CD1c-positive myeloid dendritic cell (primary cell): ENCODE measurements at regions not wholly inside any gene's neighbourhood (a gene's known extent, or its start where the extent isn't known, plus 50 kb on each side); places are given as distances from the start of the nearest gene placed in this dataset.

ENCODE experiments used
- DNase-seq: peaks from one replicate; pipeline ENCODE4 v3.0.0-alpha.2; 2016; ENCODE audit errors: extremely low spot score

- DNase-seq, result no peak
Measured at GRCh38 chr13:86731987-86732386, 932.8 kb upstream of the SLITRK6 start.

- DNase-seq, result no peak
Measured at GRCh38 chr13:86737334-86737932, 933.7 kb upstream of the SLITRK5 start.

DNA sequence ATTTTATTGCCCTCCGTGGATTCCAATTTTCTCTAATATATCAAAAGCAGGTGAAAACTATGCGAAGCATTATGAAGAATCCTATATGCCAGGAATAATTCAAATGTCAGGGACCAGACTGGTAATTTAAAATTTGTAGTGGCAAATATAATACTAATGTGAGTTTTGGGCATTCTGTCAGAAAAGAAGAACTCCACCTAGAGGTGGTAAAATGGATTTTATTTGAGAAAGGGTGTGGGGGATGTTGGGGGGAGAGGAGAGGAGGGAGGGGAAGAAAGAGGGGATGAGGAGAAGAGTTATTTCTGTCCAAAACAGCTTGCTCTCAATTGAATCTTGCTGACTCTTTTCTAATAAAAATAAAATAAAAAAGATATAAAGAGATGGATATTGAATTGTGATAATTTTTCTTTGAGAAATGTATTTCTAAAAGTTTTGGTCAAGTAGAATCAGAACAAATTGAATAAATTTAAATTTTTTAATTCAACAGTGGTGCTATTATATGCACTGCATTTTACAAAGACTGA, 929.3 kb upstream of the SLITRK5 start:
- no peak for DNase-seq

DNA sequence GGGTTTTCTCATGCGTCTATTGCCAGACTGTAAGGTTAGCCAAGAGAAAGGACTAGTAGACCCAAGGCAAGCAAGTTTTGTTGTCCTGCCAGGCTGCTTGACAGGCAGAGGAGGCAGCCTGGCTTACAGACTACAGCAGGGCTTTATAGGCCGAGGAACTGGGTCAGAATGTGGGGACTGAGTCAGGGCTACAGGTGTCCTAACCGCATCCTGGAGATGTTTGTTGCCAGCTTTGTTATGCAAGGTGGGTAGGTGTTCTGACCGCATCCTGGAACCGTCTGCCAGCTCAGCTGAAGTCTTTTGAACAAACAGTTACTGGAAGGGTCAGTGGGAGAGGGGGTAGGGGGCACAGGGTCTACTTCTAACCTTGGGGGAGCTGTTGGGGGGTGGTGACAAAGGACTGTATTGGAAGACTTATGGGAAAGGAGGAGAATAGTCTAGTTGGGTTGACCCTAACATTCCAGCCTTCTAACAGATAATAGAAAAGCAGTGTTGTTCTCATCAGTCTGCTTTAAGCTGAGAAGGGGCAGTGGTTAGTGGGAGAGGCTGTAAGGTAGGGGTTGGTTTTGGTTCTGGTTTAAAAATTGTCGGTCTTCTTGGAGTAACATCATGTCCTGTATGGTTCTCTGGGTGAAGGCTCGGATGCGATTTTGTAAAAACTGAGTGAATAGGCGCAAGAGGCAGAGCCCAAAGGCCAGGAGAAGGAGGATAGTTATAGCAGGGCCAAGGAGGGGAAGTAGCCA, 913.8 kb upstream of the SLITRK5 start:
- DNase-seq, result peak; percentile 1

GRCh38 chr13:86758116-86758515, 913.1 kb upstream of the SLITRK5 start:
- no peak for DNase-seq

GRCh38 chr13:86760620-86761019, 910.6 kb upstream of the SLITRK5 start:
- no peak for DNase-seq

DNA sequence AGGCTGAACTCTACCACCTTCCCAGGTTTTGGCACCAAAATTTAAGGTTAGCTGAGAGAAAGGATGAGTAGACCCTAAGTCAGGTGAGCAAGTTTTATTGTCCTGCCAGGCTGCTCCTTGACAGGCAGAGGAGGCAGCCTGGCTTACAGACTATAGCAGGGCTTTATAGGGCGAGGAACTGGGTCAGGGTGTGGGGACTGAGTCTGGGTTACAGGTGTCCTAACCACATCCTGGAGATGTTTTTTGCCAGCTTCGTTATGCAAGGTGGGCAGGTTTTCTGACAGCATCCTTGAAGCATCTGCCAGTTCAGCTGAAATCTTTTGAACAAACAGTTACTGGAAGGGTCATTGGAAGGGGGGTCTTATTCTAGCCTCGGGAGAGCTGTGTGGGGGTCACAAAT, 905.7 kb upstream of the SLITRK5 start:
- no peak for DNase-seq

DNA sequence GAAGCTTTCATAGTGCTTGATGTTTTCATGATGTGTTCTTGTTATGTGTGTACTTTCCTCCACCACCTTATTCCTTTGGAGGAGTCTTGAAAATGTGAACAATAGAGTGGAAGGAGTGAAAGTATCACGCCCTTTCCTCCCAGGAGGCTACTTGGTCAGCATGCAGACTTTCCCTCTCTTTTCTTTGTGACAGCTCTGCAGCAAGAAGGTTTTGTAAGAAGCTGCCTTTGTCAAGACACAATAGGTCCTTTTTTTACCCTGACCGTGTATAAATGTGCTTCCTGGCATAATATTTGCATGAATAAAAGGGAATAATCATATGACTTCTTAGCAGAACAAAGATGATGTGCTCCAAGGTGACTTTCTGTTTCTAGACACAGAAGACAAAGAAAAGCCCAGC, 882.6 kb upstream of the SLITRK5 start:
- DNase-seq, result no peak

DNA sequence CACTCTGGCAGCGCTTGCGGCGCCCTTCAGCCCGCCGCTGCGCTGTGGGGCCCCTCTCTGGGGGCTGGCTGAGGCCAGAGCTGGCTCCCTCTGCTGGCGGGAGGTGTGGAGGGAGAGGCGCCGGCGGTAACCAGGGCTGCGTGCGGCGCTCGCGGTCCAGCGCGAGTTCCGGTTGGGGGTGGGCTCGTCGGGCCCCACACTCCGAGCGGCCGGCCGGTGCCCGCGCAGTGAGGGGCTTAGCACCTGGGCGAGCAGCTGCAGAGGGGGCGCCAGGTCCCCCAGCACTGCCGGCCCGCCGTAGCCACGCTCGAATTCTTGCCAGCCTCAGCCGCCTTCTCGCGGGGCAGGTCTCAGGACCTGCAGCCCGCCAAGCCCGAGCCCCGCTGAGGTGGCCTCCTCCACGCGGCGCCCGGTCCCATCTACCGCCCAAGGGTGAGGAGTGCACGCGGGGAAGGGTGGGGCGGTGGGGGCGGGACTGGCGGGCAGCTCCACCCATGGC, 879.0 kb upstream of the SLITRK5 start:
- DNase-seq, result no peak

GRCh38 chr13:86795858-86796257, 875.3 kb upstream of the SLITRK5 start:
- DNase-seq, result no peak

- no peak for DNase-seq
Measured at GRCh38 chr13:86810361-86810760, 860.8 kb upstream of the SLITRK5 start.

GRCh38 chr13:86813198-86813597, 858.0 kb upstream of the SLITRK5 start:
- DNase-seq, result no peak

GRCh38 chr13:86825410-86825809, 845.8 kb upstream of the SLITRK5 start:
- DNase-seq, result no peak

DNA sequence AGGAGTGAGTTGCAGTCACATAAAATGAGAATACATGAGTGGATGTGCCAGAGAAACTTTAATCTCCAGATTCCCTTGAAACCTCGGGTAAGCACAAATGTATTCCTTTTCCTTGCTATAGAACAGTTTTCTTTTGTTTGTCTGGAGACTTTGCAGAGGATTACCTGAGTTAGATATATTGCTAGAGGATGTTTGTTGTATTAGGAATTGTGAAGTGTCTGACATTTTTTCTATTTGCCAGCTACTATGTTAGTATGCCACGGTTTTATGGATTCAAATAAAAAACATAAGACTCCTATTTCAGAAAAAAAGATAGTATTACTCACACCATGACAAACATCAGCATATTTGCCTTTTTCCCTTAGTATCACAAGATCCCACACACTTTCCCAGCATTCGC, 844.9 kb upstream of the SLITRK5 start:
- DNase-seq, result no peak

DNA sequence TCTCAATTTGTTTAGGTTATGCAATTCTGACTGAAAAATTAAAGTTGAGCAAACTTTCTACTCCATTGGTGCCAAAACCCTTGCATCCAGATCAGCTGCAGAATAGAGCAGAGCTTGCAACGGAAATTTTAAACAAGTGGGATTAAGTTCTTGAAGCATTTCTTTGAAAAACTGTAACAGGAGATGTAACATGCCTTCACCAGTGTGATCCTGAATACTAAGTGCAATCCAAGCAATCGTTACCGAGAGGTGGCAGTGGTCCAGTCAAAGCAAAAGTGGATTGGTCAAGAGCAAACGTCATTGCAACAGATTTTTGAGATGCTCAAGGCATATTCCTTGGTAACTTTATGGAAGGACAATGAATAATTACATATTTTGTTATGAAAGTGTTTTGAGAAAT, 841.1 kb upstream of the SLITRK5 start:
- no peak for DNase-seq

DNA sequence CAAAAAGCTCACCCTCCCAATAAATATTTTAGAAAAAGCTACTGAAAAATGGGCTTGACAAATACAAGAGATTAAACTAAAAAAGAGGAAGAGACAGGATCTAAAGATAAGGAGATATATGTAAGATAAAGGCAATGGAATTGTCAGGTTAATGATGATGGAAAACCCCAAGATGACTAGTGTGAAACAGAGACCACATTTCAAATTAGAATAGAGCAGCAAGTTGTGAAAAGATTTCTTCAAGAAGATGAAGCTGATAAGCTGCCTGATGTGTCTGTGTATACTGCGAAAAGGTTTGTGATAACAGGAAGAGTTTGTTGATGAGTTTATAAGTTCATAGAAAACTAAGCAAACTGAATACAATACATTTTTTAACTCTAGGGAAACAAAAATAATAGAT, 840.1 kb upstream of the SLITRK5 start:
- no peak for DNase-seq

DNA sequence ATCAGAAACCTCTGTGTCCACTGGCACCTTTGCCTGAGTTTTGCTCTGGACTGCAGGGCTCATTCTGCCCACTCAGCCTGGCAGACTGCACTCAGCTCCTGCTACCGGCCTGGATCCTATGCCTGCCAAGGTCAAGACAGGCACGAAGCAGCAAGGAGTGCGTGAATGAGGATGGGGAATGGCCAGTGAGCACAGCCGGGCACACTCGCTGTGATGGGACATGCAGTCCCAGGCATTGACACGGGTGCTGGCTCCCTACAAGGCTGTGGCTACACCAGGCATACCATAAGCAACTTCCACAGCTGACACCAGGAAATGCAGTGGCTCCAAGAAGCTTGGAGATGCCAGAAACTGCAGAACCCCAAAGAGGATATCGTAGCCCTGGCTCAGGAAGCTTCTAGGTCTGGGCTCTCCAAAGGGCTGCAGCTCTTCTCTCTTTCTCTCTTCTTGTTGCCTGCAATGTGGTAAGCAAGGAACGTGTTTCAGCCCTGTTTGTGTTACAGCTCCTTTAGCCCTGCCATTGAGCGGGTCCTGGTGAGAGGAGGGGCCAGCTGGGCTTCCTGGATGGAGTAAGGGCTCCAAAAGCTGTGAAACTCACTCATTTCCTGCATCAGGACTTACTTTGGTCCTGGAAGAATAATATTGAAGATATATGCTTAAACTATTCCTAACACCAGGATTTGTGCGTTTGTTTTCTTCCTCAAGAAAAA, 832.6 kb upstream of the SLITRK5 start:
- DNase-seq, result no peak

DNA sequence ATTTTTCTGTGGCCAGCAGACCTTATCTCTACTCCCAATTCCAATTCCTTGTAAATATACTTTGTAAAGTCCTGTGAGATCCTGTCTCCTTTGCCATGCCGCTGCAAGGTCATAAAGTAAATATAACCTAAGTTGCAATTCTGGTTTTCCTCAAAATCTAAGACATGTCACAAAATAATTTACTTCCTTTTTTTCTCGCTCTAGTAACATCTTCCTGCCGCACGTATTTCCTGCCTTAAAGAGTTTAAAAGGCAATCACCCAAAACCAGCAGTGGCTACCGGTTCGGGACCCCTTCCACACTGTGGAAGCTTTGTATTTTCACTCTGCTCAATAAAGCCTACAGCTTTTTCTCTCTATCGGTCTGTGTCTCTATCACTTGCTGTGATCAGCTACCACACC, 832.0 kb upstream of the SLITRK5 start:
- no peak for DNase-seq

DNA sequence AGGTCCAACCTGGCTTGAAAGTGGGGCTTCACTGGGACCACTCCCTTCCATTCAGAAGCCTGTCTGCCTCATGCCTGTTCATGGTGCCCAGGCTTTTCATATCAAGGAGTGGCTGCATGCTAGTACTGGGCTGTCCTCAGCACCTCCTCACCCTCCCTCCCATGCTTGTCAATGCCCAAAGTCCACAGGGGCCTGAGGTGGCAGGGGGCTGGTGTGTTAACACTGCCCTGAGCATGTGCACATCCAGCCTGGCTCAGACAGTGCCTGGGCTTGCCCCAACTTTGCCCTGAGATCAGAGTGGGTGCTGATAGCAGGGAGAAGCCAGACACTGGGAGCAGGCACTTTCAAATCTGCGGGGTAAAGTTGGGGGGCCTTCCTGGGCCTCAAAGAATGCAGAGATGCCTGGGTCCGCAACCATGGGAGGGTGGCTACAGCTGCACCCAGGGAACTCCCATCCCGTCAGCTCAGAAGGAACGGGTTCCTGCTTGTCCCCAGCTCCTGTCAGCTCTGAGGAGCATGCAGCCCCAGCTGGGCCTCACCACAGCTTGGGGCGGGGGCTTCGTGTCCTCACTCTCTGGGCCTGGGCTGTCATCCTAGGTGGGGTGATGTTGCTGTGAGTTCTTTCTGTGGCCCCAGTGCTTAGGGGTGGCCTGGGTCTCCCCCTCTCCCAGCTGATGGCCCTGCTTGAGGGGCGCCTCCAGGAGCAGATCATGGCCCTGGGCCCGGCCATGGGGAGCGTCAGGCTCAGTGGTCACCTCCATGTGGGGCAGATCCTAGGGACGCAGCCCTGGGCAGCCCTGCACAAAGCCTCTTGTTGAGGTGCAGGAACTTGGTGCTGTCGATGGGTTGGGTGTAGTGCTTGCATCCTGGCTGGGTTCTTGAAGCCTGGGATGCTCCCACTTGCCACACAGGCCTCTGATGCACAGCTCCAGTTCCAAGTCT, 830.6 kb upstream of the SLITRK5 start:
- no peak for DNase-seq

- DNase-seq, result no peak
Measured at GRCh38 chr13:86841264-86841663, 829.9 kb upstream of the SLITRK5 start.

DNA sequence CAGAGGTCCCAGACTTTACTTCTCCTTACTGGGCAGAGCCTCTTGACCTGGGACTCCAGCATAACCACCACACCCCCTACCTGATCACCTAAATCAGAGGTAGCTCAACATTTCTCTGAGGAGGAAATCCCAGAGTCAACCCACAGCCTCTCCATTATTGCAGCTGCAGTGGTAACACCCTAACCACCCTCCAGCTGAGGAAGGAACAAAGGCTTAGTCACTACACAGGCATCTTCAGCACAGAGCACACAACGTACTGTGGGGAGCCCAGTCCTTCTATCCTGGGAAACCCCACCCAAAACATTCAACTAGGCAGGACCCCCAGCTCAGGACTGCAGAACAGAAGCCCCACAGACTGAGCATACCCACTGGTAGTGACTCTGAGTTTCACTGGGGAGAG, 824.7 kb upstream of the SLITRK5 start:
- DNase-seq, result no peak

- no peak for DNase-seq
Measured at GRCh38 chr13:86848716-86849115, 822.5 kb upstream of the SLITRK5 start.
